ENCODE measurements at regions not wholly inside any gene's neighbourhood (a gene's known extent, or its start where the extent isn't known, plus 50 kb on each side); places are given as distances from the start of the nearest gene placed in this dataset.

- TF ChIP-seq, protein P1, sequence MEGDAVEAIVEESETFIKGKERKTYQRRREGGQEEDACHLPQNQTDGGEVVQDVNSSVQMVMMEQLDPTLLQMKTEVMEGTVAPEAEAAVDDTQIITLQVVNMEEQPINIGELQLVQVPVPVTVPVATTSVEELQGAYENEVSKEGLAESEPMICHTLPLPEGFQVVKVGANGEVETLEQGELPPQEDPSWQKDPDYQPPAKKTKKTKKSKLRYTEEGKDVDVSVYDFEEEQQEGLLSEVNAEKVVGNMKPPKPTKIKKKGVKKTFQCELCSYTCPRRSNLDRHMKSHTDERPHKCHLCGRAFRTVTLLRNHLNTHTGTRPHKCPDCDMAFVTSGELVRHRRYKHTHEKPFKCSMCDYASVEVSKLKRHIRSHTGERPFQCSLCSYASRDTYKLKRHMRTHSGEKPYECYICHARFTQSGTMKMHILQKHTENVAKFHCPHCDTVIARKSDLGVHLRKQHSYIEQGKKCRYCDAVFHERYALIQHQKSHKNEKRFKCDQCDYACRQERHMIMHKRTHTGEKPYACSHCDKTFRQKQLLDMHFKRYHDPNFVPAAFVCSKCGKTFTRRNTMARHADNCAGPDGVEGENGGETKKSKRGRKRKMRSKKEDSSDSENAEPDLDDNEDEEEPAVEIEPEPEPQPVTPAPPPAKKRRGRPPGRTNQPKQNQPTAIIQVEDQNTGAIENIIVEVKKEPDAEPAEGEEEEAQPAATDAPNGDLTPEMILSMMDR (IDR thresholded peaks at IDR 0.05; ENCODE audit: partially characterized antibody, unreplicated experiment), result no peak
- Mint-ChIP-seq H3K27me3 (ENCODE audit: unreplicated experiment) (peaks cover 3% of the 10 kb centered on the region), H3K9me3 (ENCODE audit: unreplicated experiment) (no peaks in the 10 kb centered on the region)
These were observed 166.2 kb downstream of the RBM43 start for GRCh38 chr2:151095463-151095862.

DNA sequence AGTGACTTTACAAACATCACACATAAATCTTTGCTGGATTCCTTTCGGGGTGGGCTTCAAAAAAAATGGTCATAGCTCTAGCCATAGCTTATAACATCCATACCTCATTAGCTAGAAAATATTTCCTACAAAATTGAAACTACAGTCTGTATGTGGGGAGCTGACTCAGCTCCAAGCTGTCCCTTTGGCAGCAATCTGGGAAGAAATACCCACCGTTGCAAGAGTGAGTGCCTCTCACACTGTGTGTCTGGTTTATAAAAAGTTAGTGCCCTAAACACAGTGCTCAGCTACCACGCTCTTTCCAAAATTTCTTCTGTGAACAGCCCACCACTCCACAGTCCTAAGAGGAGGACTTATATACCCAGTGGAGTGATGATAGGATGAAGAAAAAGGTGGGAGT lies 170.1 kb downstream of the RBM43 start:
- no peak overlapping the region for H3K27ac Mint-ChIP-seq (ENCODE audit: unreplicated experiment)
- peaks cover 2% of the 10 kb centered on the region for H3K9me3 Mint-ChIP-seq (ENCODE audit: unreplicated experiment)
- DNase-seq, result no peak

More at GRCh38 chr2:151095463-151095862, 166.2 kb downstream of the RBM43 start:
- peaks cover 13% of the 10 kb centered on the region for H3K4me1 Mint-ChIP-seq (ENCODE audit: low read depth, unreplicated experiment)
- DNase-seq, result no peak
- no peak overlapping the region for H3K4me3 Mint-ChIP-seq (ENCODE audit: unreplicated experiment)
- H3K36me3 Mint-ChIP-seq (ENCODE audit: unreplicated experiment), result no peaks in the 10 kb centered on the region
- H3K27ac Mint-ChIP-seq (ENCODE audit: unreplicated experiment), result no peak overlapping the region

GRCh38 chr2:151087377-151087776 lies 174.3 kb downstream of the RBM43 start:
- H3K27me3 Mint-ChIP-seq (ENCODE audit: unreplicated experiment), result no peaks in the 10 kb centered on the region
- H3K4me3 Mint-ChIP-seq (ENCODE audit: unreplicated experiment), result no peak overlapping the region
- no peak for DNase-seq
- H3K36me3 Mint-ChIP-seq (ENCODE audit: unreplicated experiment), result no peaks in the 10 kb centered on the region
- TF ChIP-seq, protein P1 (IDR thresholded peaks at IDR 0.05; ENCODE audit: partially characterized antibody, unreplicated experiment), result no peak
- no peak overlapping the region for H3K27ac Mint-ChIP-seq (ENCODE audit: unreplicated experiment)
- peaks cover 2% of the 10 kb centered on the region for H3K9me3 Mint-ChIP-seq (ENCODE audit: unreplicated experiment)
- H3K4me1 Mint-ChIP-seq (ENCODE audit: low read depth, unreplicated experiment), result peaks cover 23% of the 10 kb centered on the region

More for the DNA sequence above, 170.1 kb downstream of the RBM43 start:
- no peak overlapping the region for H3K4me3 Mint-ChIP-seq (ENCODE audit: unreplicated experiment)
- H3K4me1 Mint-ChIP-seq (ENCODE audit: low read depth, unreplicated experiment), result peaks cover 3% of the 10 kb centered on the region
- H3K27me3 Mint-ChIP-seq (ENCODE audit: unreplicated experiment), result no peaks in the 10 kb centered on the region
- TF ChIP-seq, protein P1 (IDR thresholded peaks at IDR 0.05; ENCODE audit: partially characterized antibody, unreplicated experiment), result no peak
- no peaks in the 10 kb centered on the region for H3K36me3 Mint-ChIP-seq (ENCODE audit: unreplicated experiment)

DNA sequence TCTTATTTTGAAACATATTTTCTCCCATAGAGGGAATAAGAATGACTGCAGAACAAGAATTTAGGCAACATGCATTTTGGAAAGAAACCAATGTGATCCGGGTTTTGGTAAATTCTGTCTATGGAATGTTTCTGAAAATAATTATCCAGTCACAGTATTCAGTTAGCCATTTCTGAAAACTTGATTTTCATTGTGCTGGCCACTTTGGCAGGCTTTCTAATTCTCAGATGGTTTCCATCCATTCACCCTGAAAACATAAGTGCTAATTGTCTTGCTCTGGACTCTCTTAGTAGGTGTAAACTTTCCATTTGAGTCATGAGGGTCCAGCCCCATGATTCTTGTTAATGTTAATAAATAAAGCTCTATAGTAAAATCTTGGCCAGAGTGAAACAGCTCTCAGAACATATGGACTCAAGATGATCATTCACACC lies 176.5 kb downstream of the RBM43 start:
- H3K36me3 Mint-ChIP-seq (ENCODE audit: unreplicated experiment), result no peaks in the 10 kb centered on the region
- TF ChIP-seq, protein P1 (IDR thresholded peaks at IDR 0.05; ENCODE audit: partially characterized antibody, unreplicated experiment), result no peak
- no peak overlapping the region for H3K4me3 Mint-ChIP-seq (ENCODE audit: unreplicated experiment)
- DNase-seq, result no peak
- H3K27ac Mint-ChIP-seq (ENCODE audit: unreplicated experiment), result no peak overlapping the region
- H3K4me1 Mint-ChIP-seq (ENCODE audit: low read depth, unreplicated experiment), result peaks cover 23% of the 10 kb centered on the region
- H3K27me3 Mint-ChIP-seq (ENCODE audit: unreplicated experiment), result no peaks in the 10 kb centered on the region
- H3K9me3 Mint-ChIP-seq (ENCODE audit: unreplicated experiment), result peaks cover 2% of the 10 kb centered on the region

DNA sequence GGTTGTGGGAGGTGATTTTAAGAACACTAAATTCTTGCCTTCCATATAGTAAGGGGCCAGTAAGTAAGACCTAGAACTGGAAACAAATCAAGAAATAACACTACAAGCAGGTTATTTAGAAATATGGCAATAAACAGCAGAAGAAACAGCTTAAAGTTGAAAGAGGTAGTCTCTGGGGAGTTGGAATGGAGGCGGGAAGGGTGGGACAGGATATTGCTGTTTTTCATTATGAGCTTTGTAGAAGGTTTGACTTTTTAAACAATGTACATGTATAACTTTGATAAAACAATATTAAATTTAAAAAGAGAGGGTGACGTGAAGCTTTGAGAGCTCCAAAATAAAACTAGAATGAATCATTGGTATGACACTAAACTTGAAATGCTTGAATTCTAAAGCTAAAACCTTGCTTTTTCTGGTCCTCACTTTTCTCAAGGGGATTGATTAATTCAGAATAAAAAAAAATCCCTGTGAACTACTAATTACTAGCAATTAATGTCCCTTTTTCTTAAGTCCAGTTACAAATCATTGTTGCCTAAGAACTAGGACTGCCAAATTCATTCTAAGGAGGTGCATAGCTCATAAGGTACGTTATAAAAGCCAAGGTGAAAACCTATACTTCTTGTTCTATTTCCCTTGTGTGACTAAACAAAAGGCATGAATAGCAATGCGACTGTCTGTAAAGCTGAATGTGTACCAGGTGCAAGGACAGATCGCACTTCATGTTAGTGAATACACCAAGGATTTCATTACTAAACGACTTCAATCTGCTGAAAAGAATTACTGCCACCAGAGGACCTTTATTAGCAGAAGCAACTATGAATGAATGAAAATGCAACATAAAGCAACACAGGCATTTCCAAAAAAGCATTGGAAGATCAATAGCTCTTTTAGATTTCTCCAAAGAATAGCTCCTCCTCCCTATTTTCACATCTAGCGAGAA lies 177.5 kb downstream of the RBM43 start:
- no peak for DNase-seq

More for the DNA sequence above, 177.5 kb downstream of the RBM43 start:
- peaks cover 2% of the 10 kb centered on the region for H3K9me3 Mint-ChIP-seq (ENCODE audit: unreplicated experiment)
- TF ChIP-seq, protein P1 (IDR thresholded peaks at IDR 0.05; ENCODE audit: partially characterized antibody, unreplicated experiment), result no peak
- H3K4me3 Mint-ChIP-seq (ENCODE audit: unreplicated experiment), result peak overlapping the region; percentile 16
- H3K4me1 Mint-ChIP-seq (ENCODE audit: low read depth, unreplicated experiment), result peaks cover 23% of the 10 kb centered on the region
- H3K27me3 Mint-ChIP-seq (ENCODE audit: unreplicated experiment), result no peaks in the 10 kb centered on the region
- H3K36me3 Mint-ChIP-seq (ENCODE audit: unreplicated experiment), result no peaks in the 10 kb centered on the region
- H3K27ac Mint-ChIP-seq (ENCODE audit: unreplicated experiment), result peak overlapping the region; percentile 41

All from glutamatergic neuron (in vitro differentiated cells).